GM21529 (cell line): ENCODE measurements at regions not wholly inside any gene's neighbourhood (a gene's known extent, or its start where the extent isn't known, plus 50 kb on each side); places are given as distances from the start of the nearest gene placed in this dataset.

Experiments
- ATAC-seq: cut with Tn5 transposase; IDR thresholded peaks from one replicate; pipeline ENCODE4 v1.9.1; 2021; ENCODE audit not compliant: unreplicated experiment

GRCh38 chr3:148204131-148204530, 493.6 kb upstream of the AGTR1 start:
- ATAC-seq: no peak

- ATAC-seq: no peak
Observed at GRCh38 chr3:148205977-148206376, 491.7 kb upstream of the AGTR1 start.

DNA sequence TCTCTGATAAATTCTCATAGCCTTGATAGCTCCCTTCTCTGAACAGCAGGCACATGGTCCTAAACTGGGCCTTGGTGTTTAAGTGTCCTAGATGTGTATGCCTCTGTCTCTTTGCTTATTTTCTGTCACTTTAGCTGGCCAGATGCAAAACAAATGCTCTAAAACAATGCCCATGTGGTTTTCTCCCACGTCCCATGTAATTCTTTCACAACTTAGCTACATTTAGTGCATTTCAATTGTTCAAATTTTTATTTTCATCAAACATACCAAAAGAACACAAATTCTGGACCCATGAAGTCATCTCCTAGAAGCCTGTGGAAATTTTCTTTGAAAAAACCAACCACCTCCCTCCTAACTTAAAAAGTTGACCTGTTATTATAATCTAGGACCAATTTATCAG, 491.3 kb upstream of the AGTR1 start:
- no peak for ATAC-seq

GRCh38 chr3:148208975-148209374, 488.7 kb upstream of the AGTR1 start:
- ATAC-seq: no peak

- peak; percentile 59 for ATAC-seq
Observed at GRCh38 chr3:148211725-148212124, 486.0 kb upstream of the AGTR1 start.

- ATAC-seq: no peak
Observed at GRCh38 chr3:148214705-148215104, 483.0 kb upstream of the AGTR1 start.

GRCh38 chr3:148217317-148217716, 480.4 kb upstream of the AGTR1 start:
- no peak for ATAC-seq

DNA sequence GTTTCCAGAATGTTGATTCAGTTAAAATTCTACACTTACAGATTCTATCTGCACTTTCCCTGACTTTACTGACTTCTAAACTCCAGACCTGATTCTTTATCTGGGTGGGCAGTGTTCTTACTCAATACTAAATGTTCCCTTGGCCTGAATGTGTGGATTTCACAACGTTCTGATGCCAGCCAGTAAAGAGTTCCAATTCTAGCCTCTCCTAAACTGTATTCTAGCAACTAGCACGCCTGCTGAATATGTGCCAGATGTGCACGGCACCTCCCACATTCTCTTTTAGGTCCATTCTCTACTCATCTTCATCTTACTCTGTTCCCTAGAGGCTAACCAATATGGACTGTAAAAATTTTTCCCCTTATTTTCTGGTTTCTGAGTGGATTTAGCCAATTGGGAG, 479.5 kb upstream of the AGTR1 start:
- no peak for ATAC-seq

DNA sequence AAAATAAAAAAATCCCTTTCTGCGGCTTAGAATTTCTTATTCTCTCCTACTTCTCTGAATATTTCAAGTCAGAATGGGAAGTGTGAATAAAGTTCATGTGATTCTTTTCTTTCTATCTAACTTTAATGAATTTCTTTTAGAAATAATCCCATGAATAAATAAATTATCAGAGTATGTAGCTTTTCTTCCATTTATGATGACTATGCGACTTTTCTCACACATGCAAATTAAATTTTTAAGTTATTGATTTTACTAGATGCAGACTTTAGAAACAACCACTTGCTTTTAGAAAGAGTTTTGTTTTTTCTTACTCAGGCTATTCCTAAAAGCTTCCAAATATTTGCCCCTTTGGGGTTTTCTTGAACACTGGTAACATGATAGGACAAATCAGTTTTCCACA, 477.7 kb upstream of the AGTR1 start:
- ATAC-seq: no peak

- ATAC-seq: no peak
Observed at GRCh38 chr3:148221303-148221702, 476.4 kb upstream of the AGTR1 start.

DNA sequence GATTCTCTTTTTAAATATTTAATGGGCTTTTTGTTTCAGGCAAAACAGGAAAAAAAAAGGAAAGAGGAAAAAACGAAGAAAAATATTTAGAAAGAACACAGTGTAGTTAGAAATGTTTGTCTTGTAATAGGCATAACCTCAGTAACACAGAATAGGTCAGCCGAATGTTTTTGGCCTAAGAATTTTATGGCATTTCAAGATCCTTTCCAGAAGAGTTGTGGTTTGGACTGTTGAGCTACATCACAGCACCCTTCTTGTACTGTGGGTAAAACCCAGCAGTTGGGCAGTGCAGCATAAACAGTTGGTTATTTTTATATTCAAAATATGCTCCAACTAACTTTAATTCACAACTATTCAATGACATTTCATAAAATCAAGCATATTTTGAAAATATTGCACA, 474.4 kb upstream of the AGTR1 start:
- no peak for ATAC-seq

GRCh38 chr3:148226246-148226645, 471.5 kb upstream of the AGTR1 start:
- no peak for ATAC-seq

GRCh38 chr3:148227534-148227933, 470.2 kb upstream of the AGTR1 start:
- ATAC-seq: no peak

- peak; percentile 85 for ATAC-seq
Observed at GRCh38 chr3:148229107-148229506, 468.6 kb upstream of the AGTR1 start.

- no peak for ATAC-seq
Observed at GRCh38 chr3:148230473-148230872, 467.2 kb upstream of the AGTR1 start.

DNA sequence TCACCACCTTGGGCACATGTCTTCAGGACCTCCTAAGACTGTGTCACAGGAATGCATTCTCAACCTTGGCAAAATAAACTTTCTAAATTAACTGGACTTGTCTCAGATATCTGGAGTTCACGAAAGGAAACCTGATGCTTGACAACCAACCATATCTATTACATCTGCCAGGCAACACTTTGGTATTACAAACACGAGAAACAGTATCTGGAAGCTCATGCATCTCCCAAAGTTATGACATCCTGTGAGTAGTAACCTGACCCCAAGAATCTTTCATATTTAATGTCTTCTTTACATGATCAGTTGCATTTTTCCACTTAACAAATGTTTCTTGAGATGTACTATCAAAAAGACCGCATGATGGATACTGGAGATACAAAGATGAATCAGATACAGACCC, 465.3 kb upstream of the AGTR1 start:
- ATAC-seq: no peak

DNA sequence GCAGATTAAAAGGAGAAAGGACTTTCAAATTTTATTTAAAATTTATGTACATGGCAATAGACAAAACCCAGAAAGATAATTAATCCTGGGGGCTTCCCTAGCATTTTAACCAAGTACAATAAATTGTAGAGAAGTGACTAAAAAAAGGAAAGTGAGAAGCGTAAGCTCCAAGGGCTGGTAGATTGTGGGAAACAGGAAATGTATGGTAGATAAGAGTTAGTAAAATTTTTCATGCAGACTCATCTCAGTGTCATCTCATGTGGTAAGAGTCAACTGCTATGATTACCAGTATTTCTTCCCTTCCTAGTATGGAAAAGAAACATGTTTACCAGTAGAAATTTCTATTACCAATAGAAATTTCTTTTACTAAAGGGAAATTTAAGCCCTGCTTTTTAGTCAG, 464.3 kb upstream of the AGTR1 start:
- ATAC-seq: no peak

DNA sequence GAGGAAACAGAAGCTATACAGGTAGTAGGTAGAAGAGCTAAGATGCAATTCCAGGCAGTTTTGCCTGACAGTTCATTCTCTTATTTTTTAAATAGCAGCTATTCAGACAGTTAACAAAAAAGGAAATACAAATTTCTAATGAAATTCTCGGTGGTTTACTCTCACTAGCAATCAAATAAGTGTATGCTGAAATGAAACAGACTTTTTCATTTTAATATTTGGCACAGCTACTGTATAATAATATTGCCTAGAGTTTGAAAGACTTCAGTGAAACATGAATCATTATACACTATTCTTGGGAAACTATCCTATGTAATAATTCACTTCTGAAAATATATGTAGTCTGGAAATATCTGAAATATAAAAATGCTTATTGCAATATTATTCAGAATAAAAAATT, 463.2 kb upstream of the AGTR1 start:
- ATAC-seq: no peak

DNA sequence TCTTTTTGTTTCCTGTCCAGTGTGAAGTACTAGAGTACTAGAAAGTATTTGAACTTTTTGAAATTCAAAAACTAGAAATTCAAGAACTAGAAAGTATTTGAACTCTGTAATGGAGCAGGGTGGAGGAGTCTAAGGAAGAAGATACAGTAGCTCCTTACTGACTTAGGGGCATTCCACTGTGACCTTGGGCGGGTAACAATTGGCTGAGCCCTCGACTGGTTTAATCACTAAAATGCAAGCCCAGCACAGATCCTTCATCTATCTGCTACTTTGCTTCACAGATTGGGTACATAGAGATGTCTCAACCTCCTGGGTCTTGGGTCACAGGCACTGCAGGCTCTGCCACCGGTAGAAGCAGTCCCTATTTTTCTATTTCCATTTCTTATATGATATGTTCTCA, 462.1 kb upstream of the AGTR1 start:
- ATAC-seq: no peak

- ATAC-seq: no peak
Observed at GRCh38 chr3:148238421-148238821, 459.3 kb upstream of the AGTR1 start.

GRCh38 chr3:148240351-148240750, 457.4 kb upstream of the AGTR1 start:
- ATAC-seq: no peak

- ATAC-seq: no peak
Observed at GRCh38 chr3:148243609-148244008, 454.1 kb upstream of the AGTR1 start.

DNA sequence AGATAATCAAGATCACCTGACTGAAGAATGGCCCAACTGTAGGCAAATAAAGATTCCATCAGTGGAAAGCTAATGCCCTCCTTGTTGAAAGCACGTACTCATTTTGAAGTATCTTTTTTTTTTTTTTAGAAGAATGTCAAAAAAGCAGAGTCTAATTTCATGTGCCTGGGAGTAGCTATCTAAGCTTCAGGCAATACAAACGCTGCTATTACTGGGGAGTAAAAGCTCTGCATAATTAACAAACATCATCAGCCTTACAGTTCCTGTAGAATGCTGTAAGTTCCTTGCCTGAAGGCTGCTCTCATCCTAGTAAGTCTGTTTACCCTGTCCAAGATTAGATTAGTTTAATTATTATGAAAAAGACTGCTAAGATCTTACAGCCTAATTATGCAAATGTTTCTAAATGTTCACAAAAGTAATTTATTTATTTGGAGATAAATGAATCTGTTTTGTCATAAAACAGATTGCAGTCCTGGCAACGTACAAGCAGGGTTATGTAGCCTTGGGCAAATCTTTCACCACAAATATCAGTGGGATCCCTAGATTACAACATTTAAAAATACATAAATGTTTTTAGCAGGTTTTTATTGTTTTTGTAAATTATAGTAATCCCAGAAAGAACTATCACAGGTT, 451.3 kb upstream of the AGTR1 start:
- no peak for ATAC-seq

DNA sequence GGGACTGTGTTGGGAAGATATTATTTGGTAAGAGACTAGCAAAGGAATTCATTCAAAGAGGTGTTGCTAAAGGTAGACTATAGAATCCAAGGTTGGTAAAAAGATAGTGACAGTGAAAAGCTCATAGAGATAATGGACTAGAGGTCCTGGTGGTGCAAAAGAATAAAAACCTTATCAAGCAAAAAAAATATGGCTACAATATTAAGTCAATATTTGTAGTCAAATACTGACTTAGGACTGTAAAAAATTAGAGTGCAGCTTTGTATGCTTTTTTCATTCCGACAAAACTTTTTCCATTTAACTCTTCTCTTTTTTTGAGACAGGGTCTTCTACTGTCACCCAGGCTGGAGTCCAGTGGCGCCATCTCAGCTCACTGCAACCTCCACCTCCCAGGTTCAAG, 444.0 kb upstream of the AGTR1 start:
- no peak for ATAC-seq
